Astrocyte (in vitro differentiated cells and primary cell): ENCODE measurements at regions not wholly inside any gene's neighbourhood (a gene's known extent, or its start where the extent isn't known, plus 50 kb on each side); places are given as distances from the start of the nearest gene placed in this dataset.

Source experiments
- DNase-seq: peaks from one replicate; pipeline ENCODE4 v3.0.0-alpha.2; 2010; ENCODE audit warnings: low read depth
- FAIRE-seq: peaks from 2 replicates; lab custom pipeline; 2011; peaks lifted over from hg19 to GRCh38; lab: Jason Lieb, UNC
- H2AFZ ChIP-seq: 2 replicates; pipeline ENCODE4 v1.6.0; 2012; ENCODE audit warnings: low read depth, low read length, inconsistent platforms
- H3K27ac ChIP-seq: 2 replicates; pipeline ENCODE4 v1.5.1; 2011; ENCODE audit warnings: low read depth, low read length, inconsistent platforms
- H3K27me3 ChIP-seq: 2 replicates; pipeline ENCODE4 v1.6.0; 2011; ENCODE audit warnings: low read length, inconsistent platforms; ENCODE audit not compliant: insufficient read depth
- H3K36me3 ChIP-seq: 2 replicates; pipeline ENCODE4 v1.5.1; 2011; ENCODE audit warnings: low read length, inconsistent platforms; ENCODE audit not compliant: insufficient read depth
- H3K4me1 ChIP-seq: 2 replicates; pipeline ENCODE4 v1.5.1; 2011; ENCODE audit warnings: low read length, inconsistent platforms; ENCODE audit not compliant: insufficient read depth
- H3K4me2 ChIP-seq: 2 replicates; pipeline ENCODE4 v1.6.0; 2012; ENCODE audit warnings: low read length, inconsistent platforms
- H3K4me3 ChIP-seq: 2 replicates; pipeline ENCODE4 v1.5.1; 2011; ENCODE audit warnings: low read depth, mild to moderate bottlenecking, low read length, inconsistent platforms; ENCODE audit not compliant: insufficient read depth
- H3K79me2 ChIP-seq: 2 replicates; pipeline ENCODE4 v1.6.0; 2012; ENCODE audit warnings: mild to moderate bottlenecking, low read length, inconsistent platforms; ENCODE audit not compliant: insufficient read depth
- H3K9ac ChIP-seq: 2 replicates; pipeline ENCODE4 v1.6.0; 2012; ENCODE audit warnings: mild to moderate bottlenecking, low read length, inconsistent platforms
- H3K9me3 ChIP-seq: 2 replicates; pipeline ENCODE4 v1.5.1; 2012; ENCODE audit warnings: low read depth, mild to moderate bottlenecking, low read length, inconsistent platforms; ENCODE audit not compliant: insufficient read depth
- H4K20me1 ChIP-seq: 2 replicates; pipeline ENCODE4 v1.6.0; 2012; ENCODE audit warnings: low read length, inconsistent platforms; ENCODE audit not compliant: insufficient read depth
- H3K27ac Mint-ChIP-seq: one replicate; pipeline ENCODE4 v1.8.0; 2021; ENCODE audit warnings: mild to moderate bottlenecking, mixed read lengths; ENCODE audit not compliant: unreplicated experiment
- H3K27me3 Mint-ChIP-seq: one replicate; pipeline ENCODE4 v1.8.0; 2021; ENCODE audit warnings: low read depth, mixed read lengths; ENCODE audit not compliant: unreplicated experiment
- H3K36me3 Mint-ChIP-seq: one replicate; pipeline ENCODE4 v1.8.0; 2021; ENCODE audit warnings: low read depth, mixed read lengths; ENCODE audit not compliant: unreplicated experiment
- H3K4me1 Mint-ChIP-seq: one replicate; pipeline ENCODE4 v1.8.0; 2021; ENCODE audit warnings: low read depth, mixed read lengths; ENCODE audit not compliant: unreplicated experiment
- H3K4me3 Mint-ChIP-seq: one replicate; pipeline ENCODE4 v1.8.0; 2021; ENCODE audit warnings: mild to moderate bottlenecking, moderate library complexity, mixed read lengths; ENCODE audit not compliant: unreplicated experiment
- H3K9me3 Mint-ChIP-seq: one replicate; pipeline ENCODE4 v1.8.0; 2021; ENCODE audit warnings: mild to moderate bottlenecking, mixed read lengths; ENCODE audit not compliant: unreplicated experiment
- CTCF ChIP-seq: IDR thresholded peaks from 2 replicates; pipeline ENCODE4 v1.5.1; 2011; ENCODE audit warnings: low read depth, mild to moderate bottlenecking, inconsistent platforms, low read length, moderate library complexity; ENCODE audit not compliant: insufficient read depth
- EZH2 ChIP-seq: IDR thresholded peaks from 2 replicates; pipeline ENCODE4 v1.6.1; 2012; ENCODE audit warnings: mild to moderate bottlenecking, low read length, inconsistent platforms; ENCODE audit not compliant: insufficient read depth

GRCh38 chr17:79218825-79219200 is 144.2 kb downstream of the ENGASE start:
- TF ChIP-seq EZH2 (no peak), CTCF (no peak)
- Histone ChIP-seq H3K4me1 (no peaks in the 10 kb centered on the region), H2AFZ (no peak overlapping the region), H3K4me2 (no peak overlapping the region), H3K79me2 (no peaks in the 10 kb centered on the region), H3K9ac (no peak overlapping the region), H3K36me3 (no peaks in the 10 kb centered on the region), H3K27me3 (peaks cover 17% of the 10 kb centered on the region), H4K20me1 (no peaks in the 10 kb centered on the region), H3K9me3 (no peaks in the 10 kb centered on the region), H3K27ac (no peak overlapping the region), H3K4me3 (no peak overlapping the region)
- H3K4me1 Mint-ChIP-seq, result peaks cover 2% of the 10 kb centered on the region
- H3K9me3 Mint-ChIP-seq, result peaks cover 1% of the 10 kb centered on the region
- no peaks in the 10 kb centered on the region for H3K36me3 Mint-ChIP-seq
- FAIRE-seq, result no peak
- no peak overlapping the region for H3K4me3 Mint-ChIP-seq
- H3K27ac Mint-ChIP-seq, result no peak overlapping the region
- no peak for DNase-seq
- H3K27me3 Mint-ChIP-seq, result peaks cover 60% of the 10 kb centered on the region

GRCh38 chr17:79218175-79218824 is 143.7 kb downstream of the ENGASE start:
- peaks cover 17% of the 10 kb centered on the region for H3K27me3 ChIP-seq
- peaks cover 55% of the 10 kb centered on the region for H3K27me3 Mint-ChIP-seq
- peaks cover 1% of the 10 kb centered on the region for H3K9me3 Mint-ChIP-seq

More at GRCh38 chr17:79218175-79218824, 143.7 kb downstream of the ENGASE start:
- Histone ChIP-seq H3K79me2 (no peaks in the 10 kb centered on the region), H2AFZ (no peak overlapping the region), H3K9me3 (no peaks in the 10 kb centered on the region), H3K36me3 (no peaks in the 10 kb centered on the region), H3K27ac (no peak overlapping the region), H4K20me1 (no peaks in the 10 kb centered on the region), H3K9ac (no peak overlapping the region), H3K4me1 (no peaks in the 10 kb centered on the region), H3K4me2 (no peak overlapping the region), H3K4me3 (no peak overlapping the region)
- no peaks in the 10 kb centered on the region for H3K36me3 Mint-ChIP-seq
- H3K4me3 Mint-ChIP-seq, result no peak overlapping the region
- FAIRE-seq, result no peak
- no peak for DNase-seq
- H3K4me1 Mint-ChIP-seq, result peaks cover 2% of the 10 kb centered on the region
- no peak for TF ChIP-seq EZH2
- no peak for TF ChIP-seq CTCF
- H3K27ac Mint-ChIP-seq, result no peak overlapping the region
